Dermis microvascular lymphatic vessel endothelial cell (primary cell): ENCODE measurements at regions not wholly inside any gene's neighbourhood (a gene's known extent, or its start where the extent isn't known, plus 50 kb on each side); places are given as distances from the start of the nearest gene placed in this dataset.
"Not testable (repeated sequence)": the region's sequence is repeated elsewhere in the genome, so short reads cannot be mapped to it uniquely, and the experiment has no call there.

Experiments
- DNase-seq, 2 donors: peaks; one replicate each; pipeline versions ENCODE4 v3.0.0 to v3.0.0-alpha.2; 2010; ENCODE audit warnings: low read depth in 2 of 2

DNA sequence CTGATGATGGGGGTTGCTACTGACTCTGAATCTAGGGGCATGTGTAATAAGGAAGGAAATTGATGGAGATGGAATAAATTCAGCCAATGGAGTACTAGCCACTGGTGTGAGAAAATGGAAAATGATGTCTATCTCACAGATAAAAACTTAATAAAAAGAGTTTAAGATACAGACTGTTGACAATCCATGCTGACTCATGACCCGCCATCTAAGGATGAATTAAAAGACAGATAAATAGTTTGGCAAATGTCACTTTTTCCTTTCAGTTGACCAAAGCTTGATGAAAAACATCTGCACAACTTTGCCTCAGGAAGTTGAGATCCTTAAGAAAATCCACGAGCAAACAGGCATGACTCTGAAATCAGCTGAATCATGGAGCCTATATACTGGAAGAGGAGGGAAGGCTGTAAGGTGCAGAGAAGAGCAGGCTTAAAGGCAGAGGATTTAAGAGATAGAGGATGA lies 82.6 kb upstream of the BMP5 start:
- no peak for DNase-seq

DNA sequence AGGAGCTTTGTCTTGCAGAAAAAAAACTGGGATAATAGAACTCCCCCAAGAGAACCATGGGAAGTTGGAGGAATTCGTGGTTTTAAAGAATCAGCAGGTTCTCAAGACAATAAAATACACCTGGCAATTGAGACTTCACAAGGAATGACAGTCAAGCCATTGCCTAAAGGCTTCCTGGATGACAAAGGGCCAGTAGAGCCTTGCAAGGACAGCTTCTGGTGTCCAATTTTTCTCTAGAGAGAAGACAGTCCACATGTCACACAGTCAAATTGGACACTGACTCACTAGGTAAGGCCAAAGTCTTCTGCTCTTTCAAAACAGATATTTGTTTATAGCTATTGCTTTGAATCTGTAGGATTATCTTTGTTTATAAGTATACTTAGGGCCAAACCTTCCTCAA lies 80.3 kb upstream of the BMP5 start:
- no peak for DNase-seq

DNA sequence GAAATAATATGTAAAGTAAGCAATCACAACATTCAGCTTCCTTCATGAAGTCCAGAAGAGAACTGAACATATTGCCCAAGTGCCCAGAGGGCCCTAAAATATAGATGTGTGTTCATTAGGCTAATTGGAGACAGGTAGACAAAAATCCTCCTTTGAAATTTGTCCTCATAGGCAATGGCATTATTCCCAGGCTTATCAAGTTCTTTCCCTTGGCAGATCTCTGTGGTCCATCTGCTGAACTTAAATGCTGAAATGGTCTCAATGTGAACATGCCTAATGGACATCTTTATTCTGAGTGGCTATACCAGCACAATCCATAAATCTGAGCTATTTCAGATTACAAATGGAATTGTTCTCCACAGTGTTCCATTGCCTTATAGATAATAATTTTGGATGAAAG lies 79.0 kb upstream of the BMP5 start:
- no peak for DNase-seq

DNA sequence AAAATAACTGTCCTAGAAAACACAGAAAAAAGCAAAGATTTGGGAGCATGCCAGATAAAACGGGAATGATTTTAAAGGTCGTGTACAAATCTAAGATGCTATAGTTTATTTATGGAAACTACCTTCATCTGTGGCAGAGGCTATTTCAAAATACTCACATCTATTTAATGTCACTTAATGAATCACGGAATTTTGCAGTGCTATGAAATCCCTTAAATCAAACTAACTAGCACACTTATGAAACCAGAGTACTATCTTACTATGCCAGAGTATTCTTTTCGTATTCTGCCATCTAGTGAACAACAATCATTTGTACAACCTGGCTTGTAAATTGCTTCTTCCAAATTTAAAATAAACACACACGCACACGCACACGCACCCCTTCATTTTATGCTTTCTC lies 77.9 kb upstream of the BMP5 start:
- DNase-seq, result peak in 1 of 2 donors; percentile 20

DNA sequence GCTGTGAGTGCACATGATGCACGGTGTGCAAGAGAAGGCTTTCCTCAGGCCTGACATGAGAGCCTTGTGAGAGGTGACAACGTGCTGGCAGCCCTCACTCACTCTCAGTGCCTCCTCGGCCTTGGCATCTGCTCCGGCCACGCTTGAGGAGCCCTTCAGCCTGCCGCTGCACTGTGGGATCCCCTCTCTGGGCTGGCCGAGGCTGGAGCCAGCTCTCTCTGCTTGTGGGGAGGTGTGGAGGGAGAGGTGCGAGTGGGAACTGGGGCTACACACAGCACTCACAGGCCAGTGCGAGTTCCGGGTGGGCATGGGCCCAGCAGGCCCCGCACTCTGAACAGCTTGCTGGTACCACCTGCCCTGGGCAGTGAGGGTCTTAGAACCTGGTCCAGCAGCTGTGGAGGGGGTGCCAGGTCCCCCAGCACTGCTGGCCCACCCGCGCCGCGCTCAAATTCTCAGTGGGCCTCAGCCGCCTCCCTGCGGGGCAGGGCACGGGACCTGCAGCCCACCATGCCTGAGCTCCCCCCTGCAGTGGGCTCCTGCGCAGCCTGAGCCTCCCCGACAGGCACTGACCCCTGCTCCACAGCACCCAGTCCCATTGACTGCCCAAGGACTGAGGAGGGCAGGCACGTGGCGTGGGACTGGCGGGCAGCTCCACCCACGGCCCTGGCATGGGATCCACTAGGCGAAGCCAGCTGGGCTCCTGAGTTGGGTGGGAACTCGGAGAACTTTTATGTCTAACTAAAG lies 74.9 kb upstream of the BMP5 start:
- DNase-seq, result no peak

DNA sequence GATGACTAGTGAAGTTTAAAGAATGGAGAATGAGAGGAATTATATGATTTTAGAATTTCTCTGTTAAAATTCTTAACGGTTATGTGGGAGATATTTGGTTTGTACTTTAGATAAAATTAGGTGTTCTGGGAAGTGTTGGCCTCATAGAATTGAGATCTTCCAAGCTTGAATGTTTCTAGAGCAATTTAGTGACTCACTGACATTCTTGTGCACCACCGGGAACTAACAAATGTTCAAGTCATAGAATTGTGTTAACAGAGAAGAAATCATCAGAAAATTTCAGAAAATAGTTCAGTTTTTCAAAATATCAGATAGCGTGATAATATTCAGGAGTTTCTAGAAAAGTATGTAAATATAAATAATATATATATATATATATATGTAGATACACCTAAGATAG lies 67.9 kb upstream of the BMP5 start:
- DNase-seq, result no peak

DNA sequence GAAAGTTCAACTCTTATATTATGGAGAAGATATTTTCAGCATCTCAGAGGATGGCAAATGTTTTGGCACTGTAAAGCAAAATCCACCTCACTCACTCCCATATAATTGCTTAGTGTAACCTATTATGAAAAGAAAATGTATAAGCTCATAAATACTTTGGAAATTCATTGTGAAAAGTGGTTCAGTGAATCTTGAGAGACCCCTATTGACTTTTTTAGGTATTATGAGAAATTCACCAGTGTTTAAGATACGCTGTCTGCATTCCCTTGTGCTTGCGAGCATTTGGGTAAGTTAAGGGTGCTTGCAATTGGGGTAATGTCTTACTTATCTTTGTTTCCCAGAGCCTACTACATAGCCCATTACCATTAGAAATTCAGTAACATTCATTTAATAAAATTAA lies 66.3 kb upstream of the BMP5 start:
- no peak for DNase-seq

DNA sequence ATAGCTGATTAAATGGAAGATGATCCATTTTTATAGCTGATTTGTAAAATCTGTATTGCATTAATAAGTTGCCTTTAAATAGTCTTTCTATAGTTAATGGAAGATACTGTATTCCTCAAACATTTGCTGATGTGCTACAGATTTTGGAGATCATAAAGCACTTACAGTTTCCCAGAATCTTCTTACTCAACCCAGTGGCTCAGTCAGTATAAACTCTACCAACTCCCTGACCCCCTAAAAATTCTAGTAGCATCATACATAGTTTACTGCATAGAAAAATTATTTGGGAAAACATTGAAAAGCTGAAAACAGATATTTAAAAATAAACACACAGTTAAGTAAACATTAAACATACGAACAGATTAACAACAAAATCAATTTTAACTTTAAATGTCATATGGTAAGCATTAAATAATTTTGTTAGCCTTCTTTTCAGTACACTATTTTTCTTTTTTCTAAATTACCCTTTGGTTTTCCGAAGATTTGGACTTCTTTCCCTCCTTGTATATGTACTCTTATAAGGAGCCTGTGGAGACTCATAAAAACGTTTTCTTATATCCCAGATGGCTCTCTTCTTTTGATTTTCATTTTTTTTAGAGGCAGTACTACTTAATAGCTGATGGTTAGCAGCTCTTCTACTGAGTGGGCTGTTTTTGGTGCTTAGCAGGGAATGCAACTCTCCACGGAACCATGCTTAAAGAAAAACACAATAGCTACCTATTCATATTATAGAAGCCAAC lies 62.7 kb upstream of the BMP5 start:
- DNase-seq, result no peak

DNA sequence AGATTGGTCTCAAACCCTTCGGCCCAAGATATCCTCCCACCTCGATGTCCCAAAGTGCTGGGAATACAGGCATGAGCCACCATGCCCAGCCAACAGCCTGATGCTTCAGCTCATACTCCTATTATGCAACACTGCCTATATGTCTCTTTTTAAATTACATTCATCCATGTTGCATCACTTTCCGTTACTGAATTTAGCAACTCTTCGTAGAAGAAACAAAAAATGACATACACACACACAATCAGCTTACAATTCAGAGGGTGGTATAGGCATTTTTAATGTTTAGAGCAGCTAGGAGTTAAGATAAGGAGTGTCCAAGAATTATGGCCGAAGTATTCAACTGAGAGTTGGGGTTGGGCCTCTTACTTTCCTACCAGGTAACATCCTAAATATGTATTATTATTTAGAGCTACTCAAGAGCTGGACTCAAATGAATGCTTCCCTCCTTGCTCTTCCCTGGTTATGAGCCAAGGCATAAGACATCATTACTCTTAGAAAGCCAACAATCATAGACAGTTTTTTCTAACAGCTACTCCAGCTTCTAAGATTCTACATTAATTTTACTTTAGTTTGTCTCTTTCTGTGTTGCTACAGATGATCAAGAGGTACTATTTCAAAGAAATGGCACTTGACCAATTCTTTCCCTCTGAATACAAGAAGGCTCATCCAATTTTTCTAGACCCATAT lies 62.0 kb upstream of the BMP5 start:
- DNase-seq, result no peak

DNA sequence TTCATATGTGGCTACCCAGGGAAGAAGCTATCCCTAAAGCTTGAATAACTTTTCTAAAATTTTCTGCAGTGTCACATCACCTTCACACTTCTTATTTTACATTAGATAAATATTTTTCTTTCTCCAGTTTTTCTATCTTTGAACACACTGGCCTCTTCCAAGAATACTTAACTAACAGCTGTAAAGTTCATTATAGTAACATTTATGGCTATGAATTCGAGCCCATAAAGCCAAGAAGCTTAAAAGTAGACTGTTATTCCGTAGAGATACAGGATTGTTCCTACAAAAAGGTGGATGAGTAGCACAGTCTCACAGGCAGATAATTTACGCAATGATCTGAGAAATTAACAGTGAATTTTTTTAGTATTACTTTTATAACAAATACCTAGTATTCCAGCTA lies 55.7 kb upstream of the BMP5 start:
- DNase-seq, result no peak

DNA sequence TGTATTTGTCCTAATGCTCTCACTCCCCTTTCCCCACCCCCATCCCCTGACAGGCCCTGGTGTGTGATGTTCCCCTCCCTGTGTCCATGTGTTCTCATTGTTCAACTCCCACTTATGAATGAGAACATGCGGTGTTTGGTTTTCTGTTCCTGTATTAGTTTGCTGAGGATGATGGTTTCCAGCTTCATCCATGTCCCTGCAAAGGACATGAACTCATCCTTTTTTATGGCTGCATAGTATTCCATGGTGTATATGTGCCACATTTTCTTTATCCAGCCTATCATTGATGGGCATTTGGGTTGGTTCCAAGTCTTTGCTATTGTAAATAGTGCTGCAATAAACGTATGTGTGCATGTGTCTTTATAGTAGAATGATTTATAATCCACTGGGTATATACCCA lies 52.3 kb upstream of the BMP5 start:
- DNase-seq, result not testable (repeated sequence)

DNA sequence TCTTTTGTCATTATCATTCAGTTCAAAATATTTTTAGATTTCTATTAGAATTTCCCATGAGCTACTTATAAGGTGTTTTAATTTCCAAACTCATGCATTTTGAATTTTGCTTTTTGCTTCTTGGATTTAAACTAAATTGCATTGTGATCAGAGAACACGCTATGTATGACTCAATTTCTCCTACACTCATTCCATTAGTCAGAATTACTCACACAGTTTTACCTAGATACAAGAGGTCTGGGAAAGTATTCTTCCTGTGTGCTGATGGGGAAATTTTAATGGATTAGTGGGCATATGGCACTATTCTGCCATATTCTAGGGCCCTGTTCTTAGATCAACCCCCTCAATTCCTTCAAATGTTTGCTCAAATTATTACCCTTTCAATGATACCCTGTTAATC lies 49.9 kb upstream of the BMP5 start:
- peak in 1 of 2 donors; percentile 24 for DNase-seq
